AG04450 (cell line): ENCODE measurements at regions not wholly inside any gene's neighbourhood (a gene's known extent, or its start where the extent isn't known, plus 50 kb on each side); places are given as distances from the start of the nearest gene placed in this dataset.

ENCODE experiments used
- CTCF ChIA-PET: fragments of 300-600, 350-600 bp; formaldehyde crosslinking; extraction: SDS; loops from one replicate; lab custom pipeline; 2022; ENCODE audit warnings: antibody characterized with exemption, inconsistent platforms; lab: Charles Lee
- POLR2A ChIA-PET: fragments of 350-600 bp; formaldehyde crosslinking; extraction: SDS; loops from one replicate; lab custom pipeline; 2021; ENCODE audit warnings: antibody characterized with exemption, inconsistent platforms; lab: Yijun Ruan, JAX
- DNase-seq: peaks from one replicate; pipeline ENCODE4 v3.0.0-alpha.2; 2011; ENCODE audit warnings: low read depth, low spot score
- H3K27ac ChIP-seq: one replicate; pipeline ENCODE4 v1.5.1; 2012; ENCODE audit warnings: low read depth, low read length, control low read depth
- H3K27me3 ChIP-seq: one replicate; pipeline ENCODE4 v1.6.0; 2012; ENCODE audit warnings: low read length; ENCODE audit not compliant: control insufficient read depth, insufficient read depth
- H3K4me3 ChIP-seq: 2 replicates; pipeline ENCODE4 v1.5.1; 2011; ENCODE audit warnings: mild to moderate bottlenecking, low read depth, low read length, control low read depth
- H3K9me3 ChIP-seq: 2 replicates; pipeline ENCODE4 v1.5.1; 2012; ENCODE audit warnings: low read length; ENCODE audit not compliant: control insufficient read depth, insufficient read depth
- CTCF ChIP-seq: IDR thresholded peaks from 2 replicates; pipeline ENCODE4 v1.5.1; 2011; ENCODE audit warnings: low read depth, low read length, control low read depth, inconsistent platforms

- Histone ChIP-seq H3K27ac (no peak overlapping the region), H3K9me3 (peaks cover 60% of the 10 kb centered on the region), H3K27me3 (no peaks in the 10 kb centered on the region), H3K4me3 (no peak overlapping the region)
- ChIA-PET CTCF (no interaction called here), POLR2A (no interaction called here)
- DNase-seq = no peak
- no peak for TF ChIP-seq CTCF
Observed at GRCh38 chr2:239735829-239736357, 289.2 kb downstream of the NDUFA10 start.

- DNase-seq = no peak
- POLR2A ChIA-PET = no interaction called here
Observed at GRCh38 chr2:239735131-239735828, 289.9 kb downstream of the NDUFA10 start.

GRCh38 chr2:239734436-239735005, 290.6 kb downstream of the NDUFA10 start:
- TF ChIP-seq CTCF = no peak
- peaks cover 67% of the 10 kb centered on the region for H3K9me3 ChIP-seq
- H3K27me3 ChIP-seq = no peaks in the 10 kb centered on the region
- no peak for DNase-seq
- CTCF ChIA-PET = no interaction called here
- H3K4me3 ChIP-seq = no peak overlapping the region
- no peak overlapping the region for H3K27ac ChIP-seq
- POLR2A ChIA-PET = no interaction called here

More at GRCh38 chr2:239735131-239735828, 289.9 kb downstream of the NDUFA10 start:
- Histone ChIP-seq H3K27ac (no peak overlapping the region), H3K4me3 (no peak overlapping the region), H3K27me3 (no peaks in the 10 kb centered on the region), H3K9me3 (peaks cover 61% of the 10 kb centered on the region)
- CTCF ChIA-PET = no interaction called here
- no peak for TF ChIP-seq CTCF

- Histone ChIP-seq H3K27ac (no peak overlapping the region), H3K9me3 (peaks cover 75% of the 10 kb centered on the region), H3K4me3 (no peak overlapping the region), H3K27me3 (no peaks in the 10 kb centered on the region)
- POLR2A ChIA-PET = no interaction called here
- TF ChIP-seq CTCF = no peak
- no peak for DNase-seq
- CTCF ChIA-PET = no interaction called here
Observed at GRCh38 chr2:239732666-239733010, 292.5 kb downstream of the NDUFA10 start.

GRCh38 chr2:239731998-239732665, 293.0 kb downstream of the NDUFA10 start:
- DNase-seq = no peak
- POLR2A ChIA-PET = no interaction called here
- Histone ChIP-seq H3K27ac (no peak overlapping the region), H3K4me3 (no peak overlapping the region), H3K27me3 (no peaks in the 10 kb centered on the region), H3K9me3 (peaks cover 80% of the 10 kb centered on the region)
- no peak for TF ChIP-seq CTCF
- CTCF ChIA-PET = no interaction called here
